Type B pancreatic cell (in vitro differentiated cells): ENCODE measurements at regions not wholly inside any gene's neighbourhood (a gene's known extent, or its start where the extent isn't known, plus 50 kb on each side); places are given as distances from the start of the nearest gene placed in this dataset.

ENCODE experiments used
- DNase-seq: peaks from one replicate; pipeline ENCODE4 v3.0.0; 2021; ENCODE audit warnings: mixed read lengths; ENCODE audit not compliant: unreplicated experiment; ENCODE audit errors: extremely low spot score
- H3K27ac Mint-ChIP-seq: 2 replicates; pipeline ENCODE4 v1.8.0; 2021; ENCODE audit warnings: mild to moderate bottlenecking, mixed read lengths
- H3K27me3 Mint-ChIP-seq: 2 replicates; pipeline ENCODE4 v1.8.0; 2021; ENCODE audit warnings: mixed read lengths
- H3K36me3 Mint-ChIP-seq: 2 replicates; pipeline ENCODE4 v1.8.0; 2021; ENCODE audit warnings: mixed read lengths
- H3K4me1 Mint-ChIP-seq: one replicate; pipeline ENCODE4 v1.8.0; 2021; ENCODE audit warnings: mixed read lengths; ENCODE audit not compliant: unreplicated experiment
- H3K4me3 Mint-ChIP-seq: 2 replicates; pipeline ENCODE4 v1.8.0; 2021; ENCODE audit warnings: mild to moderate bottlenecking, mixed read lengths
- H3K9me3 Mint-ChIP-seq: 2 replicates; pipeline ENCODE4 v1.8.0; 2021; ENCODE audit warnings: mixed read lengths
- CTCF ChIP-seq: fragments of 200-600 bp; sonication (generic); conservative IDR thresholded peaks from 2 replicates; pipeline ENCODE4 v1.5.0; 2021; ENCODE audit warnings: antibody characterized with exemption, mild to moderate bottlenecking

- no peak for TF ChIP-seq CTCF
- Mint-ChIP-seq H3K4me3 (no peak overlapping the region), H3K27ac (no peak overlapping the region), H3K4me1 (no peaks in the 10 kb centered on the region), H3K27me3 (peaks cover 10% of the 10 kb centered on the region), H3K9me3 (peaks cover 5% of the 10 kb centered on the region), H3K36me3 (no peaks in the 10 kb centered on the region)
- no peak for DNase-seq
Observed at GRCh38 chr10:85145966-85146365, 817.6 kb downstream of the CCSER2 start.

- H3K27ac Mint-ChIP-seq: no peak overlapping the region
- no peaks in the 10 kb centered on the region for H3K4me1 Mint-ChIP-seq
- peaks cover 10% of the 10 kb centered on the region for H3K27me3 Mint-ChIP-seq
- H3K4me3 Mint-ChIP-seq: no peak overlapping the region
- peaks cover 5% of the 10 kb centered on the region for H3K9me3 Mint-ChIP-seq
- no peaks in the 10 kb centered on the region for H3K36me3 Mint-ChIP-seq
- DNase-seq: no peak
- no peak for TF ChIP-seq CTCF
Observed at GRCh38 chr10:85147346-85148250, 819.2 kb downstream of the CCSER2 start.

GRCh38 chr10:85148693-85149640 lies 820.6 kb downstream of the CCSER2 start:
- no peaks in the 10 kb centered on the region for H3K36me3 Mint-ChIP-seq
- H3K27ac Mint-ChIP-seq: no peak overlapping the region
- H3K27me3 Mint-ChIP-seq: peaks cover 10% of the 10 kb centered on the region
- no peaks in the 10 kb centered on the region for H3K4me1 Mint-ChIP-seq
- no peak for DNase-seq
- peaks cover 5% of the 10 kb centered on the region for H3K9me3 Mint-ChIP-seq
- no peak overlapping the region for H3K4me3 Mint-ChIP-seq
- TF ChIP-seq CTCF: no peak

GRCh38 chr10:85149766-85150165 lies 821.4 kb downstream of the CCSER2 start:
- Mint-ChIP-seq H3K4me1 (no peaks in the 10 kb centered on the region), H3K4me3 (no peak overlapping the region), H3K36me3 (no peaks in the 10 kb centered on the region), H3K9me3 (no peaks in the 10 kb centered on the region), H3K27me3 (peaks cover 10% of the 10 kb centered on the region), H3K27ac (no peak overlapping the region)
- no peak for DNase-seq
- no peak for TF ChIP-seq CTCF

- Mint-ChIP-seq H3K27ac (no peak overlapping the region), H3K27me3 (peaks cover 10% of the 10 kb centered on the region), H3K36me3 (no peaks in the 10 kb centered on the region), H3K9me3 (no peaks in the 10 kb centered on the region), H3K4me1 (no peaks in the 10 kb centered on the region), H3K4me3 (no peak overlapping the region)
- no peak for TF ChIP-seq CTCF
- DNase-seq: no peak
Observed at GRCh38 chr10:85151506-85151905, 823.1 kb downstream of the CCSER2 start.
